ENCODE measurements at regions not wholly inside any gene's neighbourhood (a gene's known extent, or its start where the extent isn't known, plus 50 kb on each side); places are given as distances from the start of the nearest gene placed in this dataset.

- TF ChIP-seq CTCF (conservative IDR thresholded peaks at IDR 0.05; ENCODE audit: low read depth, low read length) (no peak), EZH2 (IDR thresholded peaks at IDR 0.05; ENCODE audit: low read length, unreplicated experiment) (no peak)
These were observed 144.7 kb upstream of the FBXL4 start for GRCh38 chr6:99092461-99092860.
